GM12892 (cell line): ENCODE measurements at regions not wholly inside any gene's neighbourhood (a gene's known extent, or its start where the extent isn't known, plus 50 kb on each side); places are given as distances from the start of the nearest gene placed in this dataset.

ENCODE experiments used
- DNase-seq: peaks from one replicate; pipeline ENCODE4 v3.0.0; 2011; ENCODE audit not compliant: insufficient read length
- FAIRE-seq: peaks from 2 replicates; lab custom pipeline; 2011; peaks lifted over from hg19 to GRCh38; lab: Jason Lieb, UNC
- POLR2A ChIP-seq: IDR thresholded peaks from 2 replicates; pipeline ENCODE4 v1.6.1; 2011; ENCODE audit warnings: low read depth, low read length, control low read depth
- POLR2AphosphoS5 ChIP-seq: IDR thresholded peaks from 2 replicates; pipeline ENCODE4 v1.6.1; 2011; ENCODE audit warnings: low read depth, low read length, control low read depth
- TAF1 ChIP-seq: IDR thresholded peaks from 2 replicates; pipeline ENCODE4 v1.6.1; 2011; ENCODE audit warnings: low read depth, mild to moderate bottlenecking, control low read depth, low read length, borderline replicate concordance

DNA sequence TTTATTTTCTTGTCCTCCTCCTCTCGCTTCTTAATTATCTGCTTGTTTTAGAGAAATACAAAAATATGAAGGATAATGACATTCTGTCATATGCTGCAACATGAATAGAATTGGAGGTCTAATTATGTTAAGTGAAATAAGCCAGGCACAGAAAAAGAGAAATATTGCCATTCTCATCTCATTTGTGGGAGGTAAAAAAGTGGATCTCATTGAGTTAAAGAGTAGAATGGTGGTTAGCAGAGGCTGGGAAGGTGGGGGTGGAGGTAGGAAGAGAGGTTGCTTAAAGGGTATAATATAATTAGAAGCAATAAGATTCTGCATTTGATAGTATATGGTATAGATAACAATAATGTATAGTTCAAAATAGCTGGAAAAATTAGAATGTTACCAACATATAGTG lies 231.3 kb downstream of the JRKL start:
- TF ChIP-seq TAF1 (no peak), POLR2A (no peak), POLR2AphosphoS5 (no peak)
- DNase-seq (no peak), FAIRE-seq (no peak)

DNA sequence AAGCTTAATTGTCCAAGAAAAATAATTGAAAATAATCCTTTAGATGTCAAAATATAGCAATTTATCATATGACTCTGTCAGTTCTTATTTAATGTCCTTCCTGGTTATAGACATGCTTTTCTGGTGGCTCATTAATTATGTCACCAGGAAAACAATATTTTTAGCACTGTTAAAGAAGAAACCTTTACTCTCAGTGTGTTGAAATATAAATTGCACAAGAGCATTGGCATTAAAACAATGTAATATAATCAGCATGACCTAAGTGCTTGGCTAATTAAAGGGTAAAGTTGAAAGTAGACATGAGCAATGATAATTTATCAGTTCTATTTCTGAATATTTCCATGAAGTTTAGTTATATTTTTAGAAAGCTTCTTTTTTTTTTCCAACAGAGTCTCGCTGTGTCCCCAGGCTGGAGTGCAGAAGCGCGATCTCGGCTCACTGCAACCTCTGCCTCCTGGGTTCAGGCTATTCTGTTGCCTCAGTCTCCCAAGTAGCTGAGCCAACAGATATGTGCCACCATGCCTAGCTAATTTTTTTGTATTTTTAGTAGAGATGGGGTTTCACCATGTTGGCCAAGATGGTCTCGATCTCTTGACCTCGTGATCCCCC lies 232.3 kb downstream of the JRKL start:
- FAIRE-seq (no peak), DNase-seq (no peak)
- no peak for TF ChIP-seq TAF1
- TF ChIP-seq POLR2A, result no peak
- TF ChIP-seq POLR2AphosphoS5, result no peak

DNA sequence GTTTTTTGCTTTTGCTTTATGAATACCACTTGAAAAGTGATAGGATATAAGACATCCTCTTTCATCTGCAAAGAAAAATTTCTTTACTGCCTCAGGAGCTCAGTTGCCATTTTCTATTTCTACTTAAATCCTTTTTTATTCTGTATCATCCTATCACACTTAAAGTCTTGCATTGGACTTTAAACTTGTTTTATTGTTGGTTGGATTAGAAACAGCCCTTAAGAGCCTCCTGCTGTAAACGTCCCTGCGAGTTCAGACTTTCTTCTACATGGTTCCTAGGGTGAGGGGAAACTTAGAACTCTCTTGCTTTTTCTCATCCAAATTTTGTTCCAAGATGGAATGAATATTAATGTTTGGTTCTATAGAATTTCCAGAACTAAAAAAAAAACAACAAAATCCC lies 234.3 kb downstream of the JRKL start:
- DNase-seq (no peak), FAIRE-seq (no peak)
- TF ChIP-seq TAF1 (no peak), POLR2AphosphoS5 (no peak), POLR2A (no peak)

DNA sequence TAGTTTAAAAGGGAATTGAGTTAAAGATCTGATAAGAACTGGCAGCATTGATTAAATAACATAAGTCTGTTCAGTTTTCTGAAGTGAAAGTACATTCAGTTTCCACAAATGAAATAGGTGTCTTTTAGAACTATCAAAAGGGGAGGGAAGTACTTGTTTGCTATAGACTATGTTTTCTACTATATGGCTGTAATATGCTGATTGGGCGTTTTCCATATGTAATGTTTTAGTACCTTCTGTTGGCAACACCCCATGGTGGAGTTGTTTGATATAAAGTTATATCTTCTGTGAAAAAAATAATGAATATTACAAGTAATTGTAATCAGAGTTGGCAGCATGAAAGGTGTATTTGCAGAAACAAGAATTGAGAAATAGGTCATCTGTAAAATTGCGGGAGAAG lies 237.6 kb downstream of the JRKL start:
- DNase-seq, result no peak
- no peak for FAIRE-seq

DNA sequence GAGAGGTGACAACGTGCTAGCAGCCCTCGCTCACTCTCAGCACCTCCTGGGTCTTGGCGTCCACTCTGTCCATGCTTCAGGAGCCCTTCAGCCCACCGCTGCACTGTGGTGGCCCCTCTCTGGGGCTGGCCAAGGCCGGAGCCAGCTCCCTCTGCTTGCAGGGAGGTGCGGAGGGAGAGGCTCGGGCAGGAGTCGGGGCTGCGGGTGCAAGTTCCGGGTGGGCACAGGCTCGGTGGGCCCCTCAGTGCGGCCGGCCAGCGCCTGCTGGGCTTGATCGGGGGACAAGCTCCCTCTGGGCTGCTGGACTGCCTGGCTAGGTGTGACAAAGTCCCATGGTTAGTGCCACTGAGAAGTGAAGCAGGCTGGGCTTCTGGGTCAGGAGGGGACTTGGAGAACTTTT lies 245.8 kb downstream of the JRKL start:
- no peak for FAIRE-seq
- TF ChIP-seq POLR2A (no peak), TAF1 (no peak), POLR2AphosphoS5 (no peak)
- no peak for DNase-seq

More for the DNA sequence above, 237.6 kb downstream of the JRKL start:
- TF ChIP-seq POLR2A, result no peak
- no peak for TF ChIP-seq TAF1
- no peak for TF ChIP-seq POLR2AphosphoS5

DNA sequence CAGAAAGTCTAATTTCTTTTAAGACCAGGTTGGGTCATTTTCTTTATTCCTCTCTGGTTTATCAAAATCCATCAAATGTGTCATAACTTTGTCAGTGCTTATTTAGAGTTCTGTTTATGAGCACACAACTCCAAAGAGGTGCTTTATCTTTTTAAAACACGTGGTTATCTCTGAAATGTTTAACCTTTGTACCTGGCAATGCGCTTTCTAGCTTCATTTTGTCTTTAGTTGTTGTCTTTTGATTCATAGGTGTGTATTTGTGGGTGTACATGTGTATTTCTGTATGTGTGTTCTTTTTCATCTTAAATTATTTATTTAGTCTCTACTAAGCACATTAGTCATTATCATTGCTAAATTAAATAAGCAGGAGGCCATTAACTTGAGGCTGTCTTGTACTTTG lies 251.4 kb downstream of the JRKL start:
- no peak for TF ChIP-seq POLR2A
- TF ChIP-seq TAF1, result no peak
- no peak for TF ChIP-seq POLR2AphosphoS5
- DNase-seq (no peak), FAIRE-seq (no peak)

DNA sequence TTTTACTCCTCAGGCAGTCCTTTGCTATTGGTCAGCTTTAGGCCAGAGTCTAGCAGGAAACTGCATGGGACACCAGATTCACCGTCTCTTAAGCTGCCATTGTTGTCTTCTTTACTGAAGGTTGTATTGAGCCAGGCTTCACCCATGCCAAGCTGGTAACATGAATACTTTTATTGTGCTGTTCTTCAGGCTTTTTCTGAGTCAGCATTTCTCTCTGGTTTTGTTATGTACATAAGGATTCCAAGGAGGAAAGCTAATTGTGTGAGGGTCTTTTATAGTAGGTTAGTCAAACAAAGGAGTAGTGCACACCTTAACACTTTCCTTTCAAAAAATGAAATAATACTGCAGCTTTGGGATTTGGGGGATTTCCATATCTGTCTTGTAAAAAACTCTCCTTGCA lies 252.8 kb downstream of the JRKL start:
- TF ChIP-seq TAF1 (no peak), POLR2AphosphoS5 (no peak), POLR2A (no peak)
- no peak for FAIRE-seq
- no peak for DNase-seq

DNA sequence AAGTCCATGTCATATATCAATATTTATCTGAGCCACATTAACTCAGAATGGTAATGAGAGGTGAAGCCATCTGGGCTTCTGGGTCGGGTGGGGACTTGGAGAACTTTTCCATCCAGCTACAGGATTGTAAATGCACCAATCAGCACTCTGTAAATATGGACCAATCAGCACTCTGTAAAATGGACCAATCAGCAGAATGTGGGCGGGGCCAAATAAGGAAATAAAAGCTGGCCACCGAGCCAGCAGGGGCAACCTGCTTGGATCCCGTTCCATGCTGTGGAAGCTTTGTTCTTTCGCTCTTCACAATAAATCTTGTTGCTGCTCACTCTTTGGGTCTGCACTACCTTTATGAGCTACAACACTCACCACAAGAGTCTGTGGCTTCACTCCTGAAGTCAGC lies 253.4 kb downstream of the JRKL start:
- FAIRE-seq (no peak), DNase-seq (no peak)
- no peak for TF ChIP-seq POLR2AphosphoS5
- TF ChIP-seq POLR2A, result no peak
- TF ChIP-seq TAF1, result no peak

DNA sequence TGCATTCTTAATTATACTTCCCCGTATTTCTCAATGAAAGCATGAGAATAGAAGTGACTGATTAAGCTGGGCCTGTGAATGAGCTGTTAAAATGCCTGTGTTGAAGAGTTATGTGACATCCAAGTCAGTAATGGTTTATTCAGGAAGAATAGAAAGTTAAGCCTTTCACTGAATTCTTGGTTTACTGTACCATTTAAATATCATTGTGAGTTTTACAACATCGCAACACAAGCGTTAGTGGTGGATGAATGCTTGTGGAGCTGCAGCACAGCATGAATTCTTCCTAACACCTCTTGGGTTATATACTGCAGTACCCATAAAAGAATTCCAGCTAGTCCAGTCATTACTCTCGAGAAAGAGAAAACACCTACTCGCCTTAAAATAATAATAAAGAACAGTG lies 257.8 kb downstream of the JRKL start:
- FAIRE-seq (no peak), DNase-seq (no peak)
- TF ChIP-seq TAF1 (no peak), POLR2AphosphoS5 (no peak), POLR2A (no peak)

DNA sequence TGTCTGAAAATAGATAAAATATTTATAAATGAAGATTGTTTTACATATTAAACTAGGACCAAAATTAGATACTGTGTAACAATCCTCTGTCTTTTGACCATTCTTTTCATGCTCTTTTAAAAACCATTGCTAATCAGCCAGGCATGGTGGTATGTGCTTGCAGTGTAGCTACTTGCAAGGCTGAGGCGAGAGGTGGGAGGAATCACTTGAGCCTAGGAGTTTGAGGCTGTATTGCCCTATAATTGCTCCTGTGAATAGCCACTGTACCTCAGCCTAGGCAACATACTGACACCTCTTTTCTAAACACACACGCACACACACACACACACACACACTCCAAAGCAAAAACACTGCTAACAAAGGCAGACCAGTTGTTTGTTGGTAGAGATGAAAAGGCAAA lies 259.2 kb downstream of the JRKL start:
- no peak for TF ChIP-seq POLR2AphosphoS5
- no peak for TF ChIP-seq POLR2A
- FAIRE-seq, result no peak
- DNase-seq, result no peak

DNA sequence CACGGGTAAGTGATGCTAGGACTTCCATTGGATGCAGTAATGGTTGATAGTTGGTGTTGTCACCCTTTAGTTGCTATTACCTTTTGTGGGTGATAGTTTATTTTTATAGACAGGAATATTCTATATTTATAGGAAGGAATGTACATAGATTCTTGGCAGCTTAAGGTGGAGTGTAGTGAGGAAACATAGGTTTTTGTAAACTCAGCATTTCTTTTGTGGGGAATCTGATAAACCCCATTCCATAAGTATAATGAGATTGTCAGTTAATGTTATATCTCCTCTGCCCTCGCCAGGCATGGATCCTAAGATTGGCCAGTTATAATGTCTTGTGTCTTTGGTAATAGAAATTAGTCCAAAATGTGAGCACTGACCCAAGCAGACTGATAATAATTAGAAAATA lies 262.7 kb downstream of the JRKL start:
- DNase-seq, result no peak
- FAIRE-seq, result no peak
- TF ChIP-seq POLR2AphosphoS5, result no peak

DNA sequence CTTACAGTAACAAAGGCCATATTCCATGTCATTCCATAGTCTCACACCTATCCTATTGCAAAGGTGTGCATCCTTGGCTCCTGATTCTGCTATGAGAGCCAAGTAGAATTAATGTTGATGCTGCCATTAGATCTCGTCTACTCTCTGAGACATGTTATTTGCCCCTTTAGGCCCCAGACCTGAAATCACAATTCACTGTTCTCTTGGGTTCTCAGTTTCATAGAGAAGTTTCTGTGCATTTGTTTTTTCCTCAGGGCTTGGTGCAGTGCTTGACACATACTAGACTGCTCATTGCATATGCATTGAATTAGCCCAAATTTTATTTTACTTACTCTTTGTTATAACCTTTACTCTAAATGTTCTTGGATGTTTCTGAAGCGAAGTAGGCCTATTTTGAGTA lies 265.7 kb downstream of the JRKL start:
- FAIRE-seq (no peak), DNase-seq (no peak)
- TF ChIP-seq POLR2A, result no peak
- no peak for TF ChIP-seq TAF1
- no peak for TF ChIP-seq POLR2AphosphoS5

DNA sequence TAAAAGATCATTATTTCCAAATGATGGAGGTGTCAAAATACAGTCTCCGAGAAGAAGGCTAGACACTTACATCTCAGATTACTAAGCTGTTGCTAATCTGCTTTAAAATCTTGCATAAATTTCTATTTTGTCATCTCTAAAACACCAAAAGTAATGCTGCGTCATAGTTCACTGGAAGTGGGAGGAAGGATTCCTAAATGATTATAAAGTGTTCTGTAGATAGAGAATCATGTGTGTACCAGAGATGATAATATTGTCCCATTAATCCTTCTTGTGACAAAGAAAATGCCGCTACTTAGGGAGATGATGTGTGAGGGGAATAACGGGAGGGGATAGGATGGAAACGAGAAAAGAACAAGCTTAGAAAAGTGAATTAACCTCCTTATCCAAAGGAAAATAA lies 268.6 kb downstream of the JRKL start:
- TF ChIP-seq POLR2A (no peak), POLR2AphosphoS5 (no peak), TAF1 (no peak)
- FAIRE-seq, result no peak
- no peak for DNase-seq
